Femur (tissue), 1 donor: ENCODE measurements at regions not wholly inside any gene's neighbourhood (a gene's known extent, or its start where the extent isn't known, plus 50 kb on each side); places are given as distances from the start of the nearest gene placed in this dataset.
"Not testable (repeated sequence)": the region's sequence is repeated elsewhere in the genome, so short reads cannot be mapped to it uniquely, and the experiment has no call there.

Experiments
- DNase-seq: peaks from one replicate; pipeline ENCODE4 v3.0.0-alpha.2; 2017

DNA sequence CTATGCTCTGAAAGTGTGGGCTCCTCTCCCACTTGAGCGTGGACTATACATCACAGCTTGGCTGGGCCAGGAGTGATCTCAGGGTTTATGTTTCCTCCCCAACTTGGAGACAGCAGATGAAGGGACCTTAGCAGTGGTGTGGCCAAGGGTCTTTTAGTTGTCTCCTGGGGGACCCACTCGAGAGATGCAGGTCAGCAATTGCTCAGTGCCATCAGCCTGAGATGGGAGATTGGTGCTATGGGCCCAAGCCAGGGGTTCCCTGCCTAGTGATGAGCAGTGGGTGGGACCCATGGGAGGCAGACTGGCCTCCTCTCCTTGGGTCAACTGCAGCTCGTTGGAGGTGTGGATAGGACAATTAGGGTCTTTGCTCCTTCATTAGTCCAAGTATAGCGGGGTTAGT is 510.5 kb upstream of the FSHR start:
- no peak for DNase-seq

DNA sequence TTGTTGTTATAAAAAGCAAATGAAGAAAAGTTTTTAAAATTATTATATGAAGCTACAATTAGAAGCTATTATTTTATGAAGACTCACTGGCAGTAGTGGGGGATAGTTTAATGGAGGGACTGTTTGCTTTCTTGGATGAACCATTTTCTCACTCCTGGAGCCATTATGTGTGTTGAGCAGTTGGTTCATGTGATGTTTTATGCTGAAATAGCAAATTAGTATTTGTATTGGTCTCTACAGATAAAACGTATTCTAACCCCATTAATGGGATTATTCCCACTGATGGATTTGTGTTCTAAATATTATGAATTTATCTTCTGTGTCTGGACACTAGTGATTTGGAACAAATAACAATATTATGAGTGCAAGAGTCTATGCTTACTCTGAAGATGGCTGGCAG is 507.5 kb upstream of the FSHR start:
- DNase-seq: no peak

GRCh38 chr2:49656853-49657252 is 502.5 kb upstream of the FSHR start:
- DNase-seq: no peak

GRCh38 chr2:49643149-49643548 is 488.8 kb upstream of the FSHR start:
- no peak for DNase-seq

DNA sequence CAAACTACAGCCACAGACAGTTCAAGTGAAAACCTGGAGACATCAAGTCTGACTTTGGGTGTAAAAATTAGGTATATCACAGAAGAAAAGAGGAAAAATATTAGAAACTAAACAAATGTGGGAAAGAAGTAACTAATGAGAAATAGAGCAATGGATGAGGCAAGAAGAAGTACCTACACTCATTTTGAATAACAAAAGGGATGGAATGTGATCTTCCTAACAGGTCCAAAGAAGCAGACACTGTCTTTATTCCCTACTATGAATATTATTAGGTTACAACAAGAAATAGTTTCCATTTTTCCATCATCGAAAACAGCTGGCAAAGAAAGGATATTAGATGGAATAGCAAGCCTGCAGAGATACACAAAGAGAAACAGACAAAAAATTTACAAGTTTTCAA is 486.3 kb upstream of the FSHR start:
- no peak for DNase-seq

DNA sequence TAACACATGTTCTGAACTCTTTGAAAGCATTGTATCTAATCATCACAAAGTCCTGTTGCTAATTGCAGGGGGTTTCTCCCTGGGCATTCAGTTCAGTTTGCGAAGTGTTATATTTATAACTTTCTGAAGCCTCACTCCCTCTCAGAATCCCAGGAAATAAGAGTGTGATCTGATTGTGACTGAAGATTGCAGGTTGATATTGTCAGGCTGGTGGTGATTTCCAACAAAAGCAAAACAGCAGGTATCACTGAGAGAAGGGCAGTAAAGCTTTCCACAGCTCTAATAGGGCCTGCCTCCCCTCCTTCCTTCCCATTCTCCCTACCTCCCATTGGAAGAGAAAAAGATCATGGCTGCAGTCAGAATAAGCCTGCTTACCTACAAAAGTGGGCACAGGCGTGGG is 466.7 kb upstream of the FSHR start:
- DNase-seq: no peak

DNA sequence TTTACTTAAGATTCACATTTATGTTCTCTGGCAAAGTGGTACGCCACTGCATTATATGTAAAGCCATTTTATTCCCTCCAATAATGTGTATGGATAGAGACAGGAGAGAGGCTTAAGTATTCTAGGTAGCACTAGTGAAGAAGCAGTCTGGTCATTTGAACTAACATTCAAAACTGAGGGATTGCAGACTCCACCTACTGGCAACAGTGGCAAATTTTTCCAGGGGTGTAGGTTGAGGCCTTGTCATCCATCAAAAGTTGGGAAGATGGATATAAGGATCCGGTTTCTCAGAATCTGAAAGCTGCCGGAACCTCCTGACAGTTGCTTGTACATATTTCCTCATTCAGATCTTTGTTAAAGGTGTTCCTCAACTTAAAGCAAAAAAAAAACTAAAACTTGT is 465.5 kb upstream of the FSHR start:
- DNase-seq: no peak

GRCh38 chr2:49618491-49618890 is 464.2 kb upstream of the FSHR start:
- DNase-seq: no peak

GRCh38 chr2:49616800-49617199 is 462.5 kb upstream of the FSHR start:
- DNase-seq: no peak

GRCh38 chr2:49611796-49612195 is 457.5 kb upstream of the FSHR start:
- not testable (repeated sequence) for DNase-seq

GRCh38 chr2:49600524-49600923 is 446.2 kb upstream of the FSHR start:
- no peak for DNase-seq

- DNase-seq: no peak
Measured at GRCh38 chr2:49598231-49598630, 443.9 kb upstream of the FSHR start.

DNA sequence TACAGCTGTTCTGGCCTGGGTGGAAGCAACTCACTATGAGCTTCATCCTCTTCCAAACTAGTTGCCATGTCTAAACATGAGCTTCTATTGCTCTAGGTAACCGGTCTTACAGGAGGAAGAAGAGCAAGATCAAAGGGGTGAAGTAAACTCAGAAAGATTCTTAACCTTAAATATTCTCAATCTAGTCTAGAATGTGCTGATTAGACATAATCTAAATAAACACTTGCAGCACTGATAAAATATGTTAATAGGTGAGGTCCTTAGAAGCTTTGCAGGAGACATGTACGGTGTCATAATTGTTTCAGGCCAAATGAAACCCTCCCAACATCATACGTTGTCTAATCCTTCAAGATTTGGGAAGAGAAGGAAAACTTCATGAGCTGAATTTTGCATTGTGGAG is 431.6 kb upstream of the FSHR start:
- no peak for DNase-seq

DNA sequence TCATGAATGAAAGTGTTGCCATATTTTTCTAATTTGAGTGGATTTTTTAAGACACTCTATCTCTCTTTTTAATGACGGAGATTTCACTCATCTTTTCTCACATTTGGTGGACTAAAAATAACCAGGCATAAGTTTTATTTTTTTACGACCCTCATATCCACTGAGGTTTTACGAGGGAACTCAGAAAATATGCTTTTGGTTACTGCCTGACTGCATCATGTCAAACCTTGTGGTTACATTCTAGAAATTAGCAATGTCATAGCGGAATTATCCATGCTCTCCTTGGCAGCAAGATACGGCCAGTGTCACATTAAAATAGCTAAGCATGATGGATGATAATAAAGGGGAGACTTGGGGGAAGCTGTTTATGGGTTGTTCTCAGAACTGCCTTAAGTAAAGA is 428.6 kb upstream of the FSHR start:
- DNase-seq: no peak

- no peak for DNase-seq
Measured at GRCh38 chr2:49577041-49577440, 422.7 kb upstream of the FSHR start.

- no peak for DNase-seq
Measured at GRCh38 chr2:49569176-49569575, 414.9 kb upstream of the FSHR start.

GRCh38 chr2:49567811-49568600 is 413.7 kb upstream of the FSHR start:
- DNase-seq: no peak

GRCh38 chr2:49567021-49567420 is 412.7 kb upstream of the FSHR start:
- DNase-seq: no peak

DNA sequence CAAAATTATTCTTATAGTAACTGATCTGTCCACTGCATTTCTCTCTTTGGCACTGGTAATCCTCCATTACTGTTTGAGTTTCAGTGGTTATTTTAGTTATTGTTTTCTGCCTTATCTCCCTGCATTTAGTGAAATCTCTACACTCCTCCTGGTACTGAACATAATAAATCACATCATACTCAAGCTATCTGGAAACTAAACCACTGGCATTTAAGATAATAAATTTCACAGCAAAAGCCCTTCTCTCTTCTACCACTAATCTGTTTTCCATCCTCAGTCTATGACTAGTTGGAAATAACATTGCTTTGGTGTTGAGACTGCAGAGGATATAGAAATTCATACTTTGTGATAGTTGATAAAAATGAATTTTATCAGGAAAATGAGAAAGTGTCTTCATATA is 399.3 kb upstream of the FSHR start:
- DNase-seq: no peak

- DNase-seq: no peak
Measured at GRCh38 chr2:49532702-49533101, 378.4 kb upstream of the FSHR start.

DNA sequence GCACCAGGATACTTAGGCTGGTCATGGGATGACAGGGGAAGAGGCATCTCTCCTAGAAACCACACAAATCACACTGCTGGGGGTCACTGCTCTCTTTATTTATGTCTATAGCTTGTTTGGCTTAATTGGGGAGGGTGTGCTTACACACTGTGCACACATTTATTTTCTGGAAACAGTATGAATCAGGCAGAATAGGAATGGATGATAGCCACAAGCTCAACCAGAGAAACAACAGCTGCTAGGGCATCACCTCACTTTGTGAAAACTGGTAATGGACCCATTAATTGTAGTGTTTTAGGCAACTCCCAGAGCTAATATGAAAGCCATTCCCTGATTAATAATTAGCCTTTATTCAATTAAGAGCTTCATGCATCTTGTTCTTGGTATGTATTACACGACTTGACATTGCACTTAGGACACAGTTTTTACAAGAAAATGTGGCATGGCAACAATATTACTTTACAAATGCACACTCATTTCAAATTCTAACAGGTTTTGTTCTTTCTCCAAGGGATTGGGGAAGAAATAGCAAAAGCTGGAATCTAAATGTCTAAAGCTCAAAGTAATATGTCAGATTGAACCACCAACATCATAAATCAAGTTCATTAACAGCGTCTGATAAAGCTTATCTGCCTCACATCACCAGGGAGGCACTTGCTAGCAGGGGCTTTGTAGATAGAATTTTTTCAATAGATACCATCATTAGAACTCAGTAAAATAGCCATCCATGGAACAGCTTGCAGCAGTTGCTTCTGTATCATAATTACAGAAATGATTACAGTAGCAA is 361.9 kb upstream of the FSHR start:
- DNase-seq: no peak

DNA sequence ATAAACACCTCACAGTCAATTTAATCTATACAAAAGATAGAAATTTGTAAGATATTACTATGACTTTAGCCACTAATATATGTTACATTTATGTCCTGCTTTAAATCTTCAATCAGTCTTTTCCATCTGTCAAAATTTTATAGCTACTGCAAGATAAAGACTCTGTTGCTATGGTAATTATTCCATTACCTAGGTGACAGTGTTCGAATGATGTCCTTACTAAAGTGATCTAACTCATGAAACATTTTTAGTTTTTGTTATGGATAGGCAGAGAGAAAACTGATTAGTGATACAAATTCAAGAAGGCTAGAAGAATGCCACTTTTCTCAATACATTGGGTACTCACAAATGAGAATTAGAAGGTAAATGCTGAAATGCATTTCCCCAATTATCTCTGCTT is 359.9 kb upstream of the FSHR start:
- no peak for DNase-seq

DNA sequence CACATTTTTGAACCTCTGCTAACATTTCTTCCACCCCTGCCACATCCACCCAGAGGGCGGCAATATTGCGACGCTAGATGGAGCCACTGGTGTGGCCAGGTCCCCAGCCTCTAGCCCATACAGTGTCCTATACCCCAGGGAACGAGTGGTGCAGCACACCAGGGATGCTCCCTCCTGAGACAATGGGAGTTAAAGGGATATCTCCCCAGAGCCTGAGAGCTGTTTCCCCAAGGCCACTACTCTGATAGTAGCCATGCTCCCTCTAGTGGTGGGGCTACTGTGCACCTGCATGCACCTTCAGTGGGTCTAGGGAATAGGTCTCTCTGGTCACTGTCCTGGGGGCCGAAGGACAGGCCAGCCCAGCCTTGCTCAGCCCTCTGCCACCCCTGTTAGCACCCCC is 336.4 kb upstream of the FSHR start:
- DNase-seq: no peak

DNA sequence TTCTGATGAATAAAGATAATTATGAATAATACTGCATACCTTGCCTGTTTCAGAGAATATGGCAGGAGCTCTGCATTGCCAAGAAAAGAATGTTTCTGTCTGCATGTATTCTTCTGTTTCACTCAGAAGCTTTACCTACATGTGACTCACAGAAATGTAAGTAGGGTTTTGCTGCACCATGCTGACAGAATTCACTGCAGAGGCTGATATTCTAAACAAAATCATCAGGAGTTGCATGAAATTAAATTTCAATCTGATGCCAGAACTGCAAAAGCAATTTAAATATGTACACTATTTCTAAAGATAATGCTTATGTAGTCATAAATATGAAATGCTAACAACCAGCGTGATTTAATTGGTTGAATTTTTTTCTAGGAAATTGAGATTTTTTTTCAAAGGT is 332.8 kb upstream of the FSHR start:
- no peak for DNase-seq

DNA sequence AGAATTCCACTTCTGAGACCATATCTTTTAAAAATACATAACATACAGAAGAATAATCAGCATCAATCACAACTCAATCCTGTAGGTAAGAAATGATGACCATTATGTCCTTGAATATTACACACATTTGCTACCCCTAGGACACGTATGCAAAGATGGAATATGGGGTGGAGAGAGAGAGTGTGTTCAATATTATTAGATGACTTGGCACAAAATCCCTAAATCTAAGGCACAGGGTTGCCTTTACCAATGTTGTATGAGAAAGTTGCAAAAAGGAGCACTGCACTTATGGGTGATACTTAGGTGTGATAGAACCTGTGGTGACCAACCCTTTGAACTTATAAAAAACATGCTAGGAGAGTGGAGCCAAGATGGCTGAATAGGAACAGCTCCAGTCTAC is 326.2 kb upstream of the FSHR start:
- DNase-seq: no peak
